H1 (cell line): ENCODE measurements at regions not wholly inside any gene's neighbourhood (a gene's known extent, or its start where the extent isn't known, plus 50 kb on each side); places are given as distances from the start of the nearest gene placed in this dataset.

Experiments used
- CTCF ChIA-PET: fragments of 300-600 bp; sonication (Branson Sonifier 250); formaldehyde crosslinking; loops from one replicate; lab custom pipeline; 2021; ENCODE audit not compliant: partially characterized antibody; lab: Charles Lee
- POLR2A ChIA-PET: fragments of 300-600 bp; sonication (Branson Sonifier 250); formaldehyde crosslinking; loops from one replicate; lab custom pipeline; 2021; ENCODE audit warnings: inconsistent platforms; ENCODE audit not compliant: partially characterized antibody; lab: Charles Lee
- DNase-seq, 2 experiments: peaks; one replicate each; pipeline versions ENCODE4 v3.0.0 to v3.0.0-alpha.2; 2010 to 2022; ENCODE audit warnings: low spot score in 2 of 2, low read depth in 1 of 2, mixed read lengths in 1 of 2
- FAIRE-seq: peaks from 2 replicates; lab custom pipeline; 2011; peaks lifted over from hg19 to GRCh38; lab: Jason Lieb, UNC
- H2AFZ ChIP-seq: 2 replicates; pipeline ENCODE4 v1.8.1; 2012; ENCODE audit warnings: low read length, inconsistent platforms
- H2AK5ac ChIP-seq: 2 replicates; pipeline ENCODE4 v1.6.1; 2013; ENCODE audit warnings: low read depth, low read length
- H2BK120ac ChIP-seq: replicated peaks from 2 replicates; pipeline ENCODE3; 2013; ENCODE audit warnings: low read depth, low read length, inconsistent platforms
- H2BK12ac ChIP-seq: 2 replicates; pipeline ENCODE4 v1.6.1; 2013; ENCODE audit warnings: low read depth, low read length
- H2BK15ac ChIP-seq: 2 replicates; pipeline ENCODE4 v1.6.1; 2013; ENCODE audit warnings: low read length
- H2BK20ac ChIP-seq: 2 replicates; pipeline ENCODE4 v1.6.1; 2013; ENCODE audit warnings: low read length
- H2BK5ac ChIP-seq: 2 replicates; pipeline ENCODE4 v1.6.1; 2013; ENCODE audit warnings: low read depth, low read length
- H3K14ac ChIP-seq: 2 replicates; pipeline ENCODE4 v1.6.1; 2013; ENCODE audit warnings: inconsistent platforms; ENCODE audit not compliant: insufficient read length
- H3K18ac ChIP-seq: 2 replicates; pipeline ENCODE4 v1.6.1; 2013; ENCODE audit warnings: low read length; ENCODE audit errors: extremely low read depth
- H3K23ac ChIP-seq: 2 replicates; pipeline ENCODE4 v1.6.1; 2013; ENCODE audit warnings: inconsistent platforms; ENCODE audit not compliant: insufficient read length
- H3K23me2 ChIP-seq: 2 replicates; pipeline ENCODE4 v1.6.1; 2013; ENCODE audit warnings: low read depth, low read length
- H3K27ac ChIP-seq: 2 replicates; pipeline ENCODE4 v1.6.1; 2011; ENCODE audit warnings: low read depth, low read length, inconsistent platforms
- H3K27me3 ChIP-seq, 4 experiments: replicated peaks in 1 of 4; 1 replicate in 1 of 4; 2 replicates in 3 of 4; pipeline versions ENCODE4 v1.6.1 to v1.8.1; 2011 to 2013; ENCODE audit warnings: low read length in 3 of 4, mild to moderate bottlenecking in 3 of 4, inconsistent platforms in 2 of 4, mixed read lengths in 2 of 4, moderate library complexity in 1 of 4; ENCODE audit not compliant: control insufficient read depth in 3 of 4, insufficient read depth in 3 of 4; ENCODE audit errors: extremely low read depth in 1 of 4
- H3K36me3 ChIP-seq, 4 experiments: 2 replicates each; pipeline versions ENCODE4 v1.6.1 to v1.8.1; 2011 to 2013; ENCODE audit warnings: mild to moderate bottlenecking in 4 of 4, low read length in 3 of 4, moderate library complexity in 2 of 4, control low read depth in 1 of 4, inconsistent platforms in 1 of 4; ENCODE audit not compliant: insufficient read depth in 4 of 4, control insufficient read depth in 2 of 4
- H3K4ac ChIP-seq: replicated peaks from 2 replicates; pipeline ENCODE3; 2013; ENCODE audit warnings: low read length, low read depth, mixed read lengths, inconsistent platforms; ENCODE audit not compliant: insufficient read length
- H3K4me1 ChIP-seq, 4 experiments: replicated peaks in 1 of 4; 1 replicate in 1 of 4; 2 replicates in 3 of 4; pipeline versions ENCODE4 v1.6.1 to v1.8.1; 2011 to 2013; ENCODE audit warnings: low read length in 3 of 4, inconsistent platforms in 2 of 4, mixed read lengths in 1 of 4; ENCODE audit not compliant: insufficient read depth in 4 of 4, control insufficient read depth in 3 of 4
- H3K4me2 ChIP-seq, 2 experiments: 2 replicates each; pipeline versions ENCODE4 v1.6.1 to v1.8.1; 2011 to 2013; ENCODE audit warnings: low read depth in 2 of 2, low read length in 2 of 2, control low read depth in 1 of 2, inconsistent platforms in 1 of 2, mild to moderate bottlenecking in 1 of 2; ENCODE audit not compliant: insufficient read depth in 1 of 2
- H3K4me3 ChIP-seq, 4 experiments: fragments of 200-600, 300-600 bp in 1 of 4; sonication (generic), shearing (Covaris generic), sonication (Bioruptor Twin) in 1 of 4; 2 replicates each; pipeline versions ENCODE4 v1.5.1 to v1.8.1; 2011 to 2016; ENCODE audit warnings: low read length in 4 of 4, low read depth in 3 of 4, control low read depth in 2 of 4, inconsistent platforms in 2 of 4, mild to moderate bottlenecking in 2 of 4, mixed read lengths in 1 of 4, moderate library complexity in 1 of 4; ENCODE audit not compliant: insufficient read depth in 2 of 4; ENCODE audit errors: extremely low read depth in 1 of 4
- H3K56ac ChIP-seq: replicated peaks from 2 replicates; pipeline ENCODE3; 2013; ENCODE audit warnings: low read depth, mild to moderate bottlenecking, mixed read lengths, low read length, inconsistent platforms; ENCODE audit not compliant: insufficient read length
- H3K79me1 ChIP-seq: 2 replicates; pipeline ENCODE4 v1.6.1; 2013; ENCODE audit warnings: low read depth, low read length, control low read depth
- H3K79me2 ChIP-seq, 2 experiments: 2 replicates each; pipeline versions ENCODE4 v1.6.1 to v1.8.1; 2012 to 2013; ENCODE audit warnings: low read length in 2 of 2, mild to moderate bottlenecking in 2 of 2, inconsistent platforms in 1 of 2; ENCODE audit not compliant: insufficient read depth in 2 of 2, control insufficient read depth in 1 of 2
- H3K9ac ChIP-seq, 4 experiments: replicated peaks in 1 of 4; 1 replicate in 1 of 4; 2 replicates in 3 of 4; pipeline versions ENCODE4 v1.6.1 to v1.8.1; 2011 to 2013; ENCODE audit warnings: low read depth in 3 of 4, low read length in 3 of 4, control low read depth in 2 of 4, mild to moderate bottlenecking in 2 of 4, moderate library complexity in 2 of 4, inconsistent platforms in 1 of 4; ENCODE audit errors: extremely low read depth in 1 of 4
- H3K9me3 ChIP-seq, 2 experiments: 2 replicates each; pipeline versions ENCODE4 v1.6.1 to v1.8.1; 2012 to 2013; ENCODE audit warnings: mild to moderate bottlenecking in 2 of 2, moderate library complexity in 2 of 2, control low read depth in 1 of 2, inconsistent platforms in 1 of 2, low read depth in 1 of 2, low read length in 1 of 2, mixed read lengths in 1 of 2; ENCODE audit not compliant: insufficient read depth in 2 of 2
- H4K20me1 ChIP-seq, 2 experiments: replicated peaks in 1 of 2; 2 replicates each; pipeline versions ENCODE3 to v1.8.1; 2011 to 2013; ENCODE audit warnings: inconsistent platforms in 2 of 2, low read length in 2 of 2, mild to moderate bottlenecking in 1 of 2; ENCODE audit not compliant: insufficient read depth in 2 of 2, control insufficient read depth in 1 of 2
- H4K5ac ChIP-seq: 2 replicates; pipeline ENCODE4 v1.6.1; 2013; ENCODE audit warnings: low read length, low read depth, mixed read lengths, inconsistent platforms; ENCODE audit not compliant: insufficient read length
- H4K8ac ChIP-seq: 2 replicates; pipeline ENCODE4 v1.8.0; 2013; ENCODE audit warnings: mild to moderate bottlenecking, moderate library complexity, low read length, inconsistent platforms; ENCODE audit not compliant: insufficient read depth; ENCODE audit errors: extremely low read depth
- H4K91ac ChIP-seq: replicated peaks from 2 replicates; pipeline ENCODE3; 2013; ENCODE audit warnings: low read length, mixed read lengths, inconsistent platforms; ENCODE audit not compliant: insufficient read length
- ASH2L ChIP-seq: fragments of 200-600, 300-600 bp; sonication (generic); IDR thresholded peaks from one replicate; pipeline ENCODE4 v1.7.1; 2017; ENCODE audit warnings: low read length
- FOSL1 ChIP-seq: IDR thresholded peaks from 2 replicates; pipeline ENCODE4 v1.6.1; 2011; ENCODE audit warnings: mild to moderate bottlenecking, low read depth, low read length, moderate library complexity; ENCODE audit not compliant: insufficient read depth
- GTF2F1 ChIP-seq: IDR thresholded peaks from 2 replicates; pipeline ENCODE4 v1.6.1; 2012; ENCODE audit warnings: low read depth, low read length, improper control_type of control experiment, borderline replicate concordance
- JUN ChIP-seq: IDR thresholded peaks from 2 replicates; pipeline ENCODE4 v1.6.1; 2011; ENCODE audit warnings: low read depth, mild to moderate bottlenecking, improper control_type of control experiment, low read length
- JUND ChIP-seq: IDR thresholded peaks from 2 replicates; pipeline ENCODE4 v1.6.1; 2011; ENCODE audit warnings: mild to moderate bottlenecking, improper control_type of control experiment, low read length
- KDM5A ChIP-seq: fragments of 200-600 bp; IDR thresholded peaks from 2 replicates; pipeline ENCODE4 v1.7.1; 2012; ENCODE audit warnings: mild to moderate bottlenecking, low read length, inconsistent platforms, mixed read lengths
- NRF1 ChIP-seq: IDR thresholded peaks from 2 replicates; pipeline ENCODE4 v1.6.1; 2011; ENCODE audit warnings: mild to moderate bottlenecking, low read depth, low read length, improper control_type of control experiment
- RAD21 ChIP-seq, 2 experiments: IDR thresholded peaks in 1 of 2; conservative IDR thresholded peaks in 1 of 2; 2 replicates each; pipeline ENCODE4 v1.6.1; 2011; ENCODE audit warnings: low read depth in 2 of 2, low read length in 2 of 2, improper control_type of control experiment in 1 of 2, inconsistent platforms in 1 of 2, mild to moderate bottlenecking in 1 of 2, moderate library complexity in 1 of 2
- RBBP5 ChIP-seq: IDR thresholded peaks from 2 replicates; pipeline ENCODE4 v1.7.1; 2012; ENCODE audit warnings: low read depth, mild to moderate bottlenecking, inconsistent platforms, low read length, moderate library complexity, borderline replicate concordance
- RXRA ChIP-seq: IDR thresholded peaks from 2 replicates; pipeline ENCODE4 v1.6.1; 2011; ENCODE audit warnings: low read depth, mild to moderate bottlenecking, low read length, moderate library complexity; ENCODE audit not compliant: insufficient read depth
- SIRT6 ChIP-seq: IDR thresholded peaks from one replicate; pipeline ENCODE4 v1.7.1; 2012; ENCODE audit warnings: low read length, inconsistent platforms
- SP4 ChIP-seq: IDR thresholded peaks from 2 replicates; pipeline ENCODE4 v1.6.1; 2012; ENCODE audit warnings: low read length, inconsistent platforms
- SUZ12 ChIP-seq: fragments of 200-600 bp; sonication (generic); IDR thresholded peaks from 2 replicates; pipeline ENCODE4 v1.6.1; 2012; ENCODE audit warnings: mild to moderate bottlenecking, inconsistent platforms, low read length, moderate library complexity, mixed read lengths
- TBP ChIP-seq: IDR thresholded peaks from 2 replicates; pipeline ENCODE4 v1.6.1; 2011; ENCODE audit warnings: low read depth, low read length, improper control_type of control experiment
- TEAD4 ChIP-seq: IDR thresholded peaks from 2 replicates; pipeline ENCODE4 v1.6.1; 2012; ENCODE audit warnings: low read depth, low read length, inconsistent platforms, mixed read lengths
- ZNF274 ChIP-seq: IDR thresholded peaks from 2 replicates; pipeline ENCODE4 v1.7.0; 2012; ENCODE audit warnings: low read length, borderline replicate concordance; ENCODE audit errors: extremely low read depth
- WGBS, 2 experiments: shearing (Covaris generic) in 1 of 2; methylation state at CpG; one replicate each; pipeline versions ENCODE4 v1.1.6 to v1.1.7; 2013 to 2015; ENCODE audit warnings: low lambda C conversion rate in 2 of 2, mixed read lengths in 2 of 2, inconsistent platforms in 1 of 2, low coverage in 1 of 2, missing lambda C conversion rate in 1 of 2; ENCODE audit not compliant: insufficient replicate concordance in 2 of 2, insufficient coverage in 1 of 2, insufficient read length in 1 of 2; ENCODE audit errors: extremely low coverage in 1 of 2, missing lambda C conversion rate in 1 of 2; 5-methylcytosine and 5-hydroxymethylcytosine counted together

- Histone ChIP-seq H4K20me1 (no peaks in the 10 kb centered on the region), H2BK12ac (no peak overlapping the region), H2AFZ (0 out of 2 replicates have a peak overlapping the region, but pooled peaks have one; percentile 42), H2BK20ac (no peak overlapping the region), H3K56ac (no peak overlapping the region), H2BK15ac (no peak overlapping the region), H3K27ac (no peak overlapping the region), H2AK5ac (no peak overlapping the region), H3K4me1 (no peaks in the 10 kb centered on the region), H3K9me3 (no peaks in the 10 kb centered on the region), H3K27me3 (no peaks in the 10 kb centered on the region), H3K4ac (no peak overlapping the region), H3K23ac (no peak overlapping the region), H3K79me2 (no peaks in the 10 kb centered on the region), H3K9ac (no peak overlapping the region), H4K5ac (no peak overlapping the region), H3K4me2 (no peak overlapping the region), H3K79me1 (no peaks in the 10 kb centered on the region), H3K4me3 (no peak overlapping the region), H3K14ac (no peak overlapping the region), H3K23me2 (no peaks in the 10 kb centered on the region), H3K36me3 (no peaks in the 10 kb centered on the region), H4K91ac (no peak overlapping the region), H3K18ac (no peak overlapping the region), H2BK5ac (no peak overlapping the region), H2BK120ac (no peak overlapping the region), H4K8ac (no peak overlapping the region)
- CTCF ChIA-PET = interaction anchor here (1.1 kb wide), 2 partner anchors 39 to 482 kb away, joined by 3 read pairs; no protein-coding TSS in a partner anchor
- POLR2A ChIA-PET = no interaction called here
- no peak for DNase-seq
- no peak for FAIRE-seq
- WGBS, 2 experiments = 93% methylated on average over 5 of the region's 5 CpGs; no CpG with 5 or more reads in 1 of the 2 experiments
- TF ChIP-seq SP4 = no peak
- TF ChIP-seq NRF1 = no peak
- TF ChIP-seq SUZ12 = no peak
- TF ChIP-seq JUN = no peak
- no peak for TF ChIP-seq RBBP5
- TF ChIP-seq KDM5A = no peak
- TF ChIP-seq ASH2L = no peak
- TF ChIP-seq GTF2F1 = no peak
- TF ChIP-seq ZNF274 = no peak
- TF ChIP-seq TBP = no peak
- TF ChIP-seq TEAD4 = no peak
- no peak for TF ChIP-seq FOSL1
- no peak for TF ChIP-seq JUND
- TF ChIP-seq RAD21 (IDR thresholded peaks at IDR 0.05 in 1 of 2, conservative IDR thresholded peaks at IDR 0.05 in 1 of 2; ENCODE audit: low read depth in 2 of 2, low read length in 2 of 2) = no peak
- no peak for TF ChIP-seq SIRT6
- no peak for TF ChIP-seq RXRA
Measured at GRCh38 chr10:9824631-9825071, 1193.0 kb upstream of the CELF2 start.
